GM12864 (cell line): ENCODE measurements at regions not wholly inside any gene's neighbourhood (a gene's known extent, or its start where the extent isn't known, plus 50 kb on each side); places are given as distances from the start of the nearest gene placed in this dataset.

Experiments
- DNase-seq: peaks from one replicate; pipeline ENCODE4 v3.0.0-alpha.2; 2011; ENCODE audit warnings: low read depth
- H3K4me3 ChIP-seq: 2 replicates; pipeline ENCODE4 v1.5.1; 2011; ENCODE audit warnings: mild to moderate bottlenecking, low read depth, low read length, control low read depth
- CTCF ChIP-seq: IDR thresholded peaks from 2 replicates; pipeline ENCODE4 v1.5.1; 2011; ENCODE audit warnings: low read depth, mild to moderate bottlenecking, moderate library complexity, low read length, control low read depth, inconsistent platforms; ENCODE audit errors: missing control alignments

- no peak for DNase-seq
- no peak for TF ChIP-seq CTCF
- H3K4me3 ChIP-seq: no peak overlapping the region
Measured at GRCh38 chr10:129174232-129175014, 292.6 kb upstream of the MGMT start.

- no peak overlapping the region for H3K4me3 ChIP-seq
- TF ChIP-seq CTCF: no peak
- DNase-seq: no peak
Measured at GRCh38 chr10:129179245-129179971, 287.6 kb upstream of the MGMT start.

- no peak overlapping the region for H3K4me3 ChIP-seq
- TF ChIP-seq CTCF: no peak
- DNase-seq: no peak
Measured at GRCh38 chr10:129179972-129180678, 286.9 kb upstream of the MGMT start.

- no peak for TF ChIP-seq CTCF
- no peak for DNase-seq
- no peak overlapping the region for H3K4me3 ChIP-seq
Measured at GRCh38 chr10:129184196-129184595, 282.8 kb upstream of the MGMT start.

GRCh38 chr10:129187331-129187730 is 279.7 kb upstream of the MGMT start:
- no peak for DNase-seq
- no peak for TF ChIP-seq CTCF
- no peak overlapping the region for H3K4me3 ChIP-seq

- no peak overlapping the region for H3K4me3 ChIP-seq
- no peak for TF ChIP-seq CTCF
- DNase-seq: no peak
Measured at GRCh38 chr10:129191797-129192196, 275.2 kb upstream of the MGMT start.
